HG02678 (cell line): ENCODE measurements at regions not wholly inside any gene's neighbourhood (a gene's known extent, or its start where the extent isn't known, plus 50 kb on each side); places are given as distances from the start of the nearest gene placed in this dataset.
"Not testable (repeated sequence)": the region's sequence is repeated elsewhere in the genome, so short reads cannot be mapped to it uniquely, and the experiment has no call there.

Source experiments
- ATAC-seq: cut with Tn5 transposase; IDR thresholded peaks from one replicate; pipeline ENCODE4 v1.9.1; 2021; ENCODE audit warnings: mild to moderate bottlenecking, moderate library complexity; ENCODE audit not compliant: unreplicated experiment

DNA sequence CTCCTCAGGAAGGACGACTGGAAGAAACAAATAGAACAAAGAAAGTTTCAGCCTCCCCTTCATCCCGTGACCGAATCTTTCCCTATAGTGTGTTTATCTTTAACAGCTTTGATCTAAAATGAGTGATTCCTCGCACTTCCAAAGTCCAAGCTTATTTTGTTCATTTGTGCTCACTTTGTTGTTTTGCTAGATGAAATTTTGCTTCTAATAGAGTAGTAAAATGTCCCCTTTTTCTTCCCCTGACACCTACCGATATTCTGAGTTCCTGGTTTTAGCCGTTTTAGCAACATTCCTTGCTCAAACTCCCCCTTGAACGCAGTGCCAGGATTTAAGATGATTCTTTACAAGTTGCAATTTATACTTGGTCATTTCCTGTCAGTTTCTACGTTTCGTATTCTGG lies 204.2 kb downstream of the FGF9 start:
- no peak for ATAC-seq

- no peak for ATAC-seq
Observed at GRCh38 chr13:21879263-21879914, 208.5 kb downstream of the FGF9 start.

DNA sequence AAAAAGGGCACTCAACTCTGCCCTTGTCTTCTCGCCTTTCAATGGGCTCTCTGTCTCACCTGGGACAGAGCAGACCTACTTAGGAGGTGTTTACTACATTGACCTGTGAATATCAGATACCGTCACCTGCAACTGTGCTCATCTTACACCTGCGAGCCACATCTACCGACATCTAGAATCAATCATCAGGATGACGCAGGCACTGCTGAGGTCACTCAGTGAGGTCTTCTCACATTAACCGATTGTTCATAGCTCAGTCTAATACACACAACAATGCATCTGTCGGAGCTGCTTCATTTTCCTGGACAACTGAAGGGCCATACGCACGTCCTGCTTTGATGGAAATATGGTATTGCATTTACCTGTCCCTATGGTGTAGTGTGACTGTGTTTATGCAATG lies 211.9 kb downstream of the FGF9 start:
- ATAC-seq = no peak

DNA sequence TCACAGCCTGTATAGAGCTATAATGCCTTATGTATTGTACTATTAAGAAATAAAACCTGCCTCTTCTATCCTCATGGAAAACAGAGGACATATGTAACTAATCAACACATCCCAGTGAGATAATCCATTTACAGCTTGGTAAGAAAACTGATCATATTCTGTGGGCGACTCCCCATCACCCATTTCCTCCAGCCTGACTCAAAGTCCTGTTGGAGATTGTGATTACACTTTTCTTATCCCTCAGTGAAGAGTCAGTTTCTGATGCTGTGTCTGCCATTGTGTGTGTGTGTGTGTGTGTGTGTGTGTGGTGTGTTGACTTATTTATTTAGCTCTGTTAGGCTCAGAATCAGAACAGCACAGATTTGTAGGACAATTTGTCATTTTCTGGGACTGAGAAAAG lies 212.8 kb downstream of the FGF9 start:
- no peak for ATAC-seq

DNA sequence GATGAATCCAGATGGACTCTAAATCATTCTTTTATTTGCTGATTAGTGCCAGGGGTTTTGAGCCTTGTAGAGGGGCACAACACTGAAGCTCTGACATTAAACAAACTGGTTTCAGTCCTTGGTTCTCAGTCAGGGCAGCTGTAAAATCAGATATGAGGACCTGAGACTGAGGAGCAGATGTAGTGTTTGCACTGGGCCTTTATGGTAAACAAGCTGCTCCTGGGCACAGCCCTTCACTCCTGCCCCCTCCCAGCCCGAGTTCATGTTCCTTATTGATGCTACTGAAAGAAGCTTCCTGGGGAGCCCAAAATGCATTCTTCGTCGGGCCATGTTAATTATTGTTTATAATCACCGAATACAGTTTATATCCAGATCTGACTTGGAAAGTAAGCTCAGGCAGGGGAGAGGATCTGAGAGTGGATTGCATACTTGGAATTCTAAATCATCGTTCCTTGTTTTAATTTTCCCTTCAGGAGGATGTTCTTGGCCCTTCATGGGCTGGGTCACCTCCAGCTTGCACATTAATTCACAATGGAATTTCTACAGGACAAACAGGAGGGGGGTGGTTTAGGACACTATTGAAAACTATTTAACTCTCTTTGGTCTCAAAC lies 213.5 kb downstream of the FGF9 start:
- no peak for ATAC-seq

- ATAC-seq = peak; percentile 70
Observed at GRCh38 chr13:21884965-21885567, 214.2 kb downstream of the FGF9 start.

- ATAC-seq = no peak
Observed at GRCh38 chr13:21885714-21886224, 214.9 kb downstream of the FGF9 start.

DNA sequence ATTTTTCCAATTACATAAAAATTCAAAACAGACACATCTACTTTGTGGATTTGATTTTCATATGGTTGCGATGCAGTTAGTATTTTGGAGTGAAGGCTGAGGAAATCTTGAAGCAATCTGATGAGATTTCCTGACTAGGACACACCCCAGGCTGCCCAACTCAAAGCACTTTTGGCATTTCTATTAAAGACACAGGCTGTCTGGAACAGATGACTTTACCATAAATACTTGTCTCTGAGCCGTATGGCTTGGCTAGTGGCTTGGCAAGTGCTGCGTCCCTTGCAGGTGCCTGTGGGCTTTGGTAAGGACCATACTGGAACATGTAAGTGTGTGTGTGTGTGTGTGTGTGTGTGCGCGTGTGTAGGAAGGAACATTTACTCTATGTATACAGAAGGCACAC lies 218.8 kb downstream of the FGF9 start:
- ATAC-seq = no peak

GRCh38 chr13:21890220-21890619 lies 219.3 kb downstream of the FGF9 start:
- ATAC-seq = not testable (repeated sequence)

DNA sequence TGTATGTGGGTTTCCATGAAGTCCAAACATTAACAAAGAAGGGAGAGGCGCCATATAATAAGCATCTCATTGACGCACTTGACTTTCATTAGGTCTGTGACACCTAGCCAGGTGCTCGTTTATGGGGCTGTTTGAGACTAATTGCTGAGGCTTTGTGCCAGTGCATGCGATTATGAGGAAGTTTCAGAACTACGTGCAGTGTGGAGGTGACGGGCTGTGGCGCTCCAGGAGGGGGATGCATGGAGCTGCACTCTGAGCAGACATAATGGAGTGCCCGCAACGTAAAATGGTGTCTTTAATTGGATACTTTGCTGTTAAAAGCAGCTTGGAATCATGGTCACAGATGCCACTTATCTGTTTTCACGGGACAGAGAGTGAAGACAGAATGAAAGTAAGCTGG lies 223.2 kb downstream of the FGF9 start:
- ATAC-seq = no peak

DNA sequence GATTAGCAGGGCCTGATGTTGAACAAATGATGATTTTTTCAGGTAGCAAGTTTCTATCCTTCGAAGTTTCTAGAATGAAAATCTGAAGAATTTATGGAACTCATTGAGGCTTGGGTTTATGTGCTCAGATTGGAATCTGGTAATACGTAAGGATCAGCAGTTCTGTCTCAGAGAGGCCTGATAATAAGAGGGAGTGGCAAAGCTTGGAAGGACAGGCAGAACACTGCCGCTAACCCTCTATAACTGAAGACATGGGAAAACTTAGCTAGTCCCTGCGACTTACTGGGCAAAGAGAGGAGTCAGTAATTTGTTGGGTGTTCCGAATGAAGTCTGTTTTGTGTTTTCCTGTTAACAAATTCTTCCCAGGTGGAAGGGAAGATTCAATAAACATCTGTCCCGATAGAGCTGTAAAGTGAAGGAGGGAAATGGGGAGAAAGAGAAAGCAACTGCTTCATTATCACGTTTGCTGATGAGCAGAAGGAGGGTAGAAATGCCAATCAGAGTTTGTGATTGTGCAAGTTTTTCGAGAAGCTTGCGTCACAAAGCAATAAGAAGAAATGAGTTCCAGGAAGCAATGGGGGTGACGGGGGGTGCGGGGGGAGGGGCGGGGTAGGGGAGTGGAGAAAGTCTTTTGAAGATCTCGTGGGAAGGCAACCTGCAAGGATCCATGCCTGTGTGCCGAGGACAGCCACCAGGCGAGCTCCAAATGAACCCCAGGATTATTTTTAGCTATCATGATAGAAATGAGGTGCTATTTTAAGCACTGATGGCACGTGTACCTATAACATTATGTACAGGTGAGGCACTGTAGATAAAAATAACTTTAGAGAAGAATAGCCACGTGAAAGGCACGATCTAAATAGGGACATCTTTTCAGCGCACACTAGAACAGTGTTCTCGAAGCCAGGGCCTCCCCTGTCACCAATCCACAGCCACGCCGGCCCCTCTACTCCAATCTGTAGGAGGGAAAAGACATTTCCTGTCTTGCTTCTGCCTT lies 224.1 kb downstream of the FGF9 start:
- ATAC-seq = no peak

DNA sequence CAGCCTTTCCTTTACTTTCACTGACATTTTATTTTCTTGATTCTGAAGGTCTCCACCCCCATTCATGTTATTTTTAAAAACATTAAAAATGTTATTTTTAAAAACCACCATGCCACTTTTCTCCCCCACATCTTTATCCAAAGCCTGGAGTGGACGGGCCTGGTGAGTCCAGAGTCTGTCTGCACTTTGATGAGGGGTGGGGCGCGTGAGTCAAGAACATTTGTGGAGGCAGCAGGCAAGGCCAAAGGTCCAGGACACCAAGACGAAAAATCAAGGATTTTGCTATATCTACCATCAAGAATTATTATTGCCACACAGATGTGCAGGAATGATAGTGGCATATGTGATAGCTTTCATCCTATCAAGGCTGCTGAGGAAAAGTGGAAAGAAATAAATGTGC lies 224.9 kb downstream of the FGF9 start:
- ATAC-seq = no peak

- no peak for ATAC-seq
Observed at GRCh38 chr13:21897161-21897560, 226.3 kb downstream of the FGF9 start.

- no peak for ATAC-seq
Observed at GRCh38 chr13:21898459-21898858, 227.6 kb downstream of the FGF9 start.

DNA sequence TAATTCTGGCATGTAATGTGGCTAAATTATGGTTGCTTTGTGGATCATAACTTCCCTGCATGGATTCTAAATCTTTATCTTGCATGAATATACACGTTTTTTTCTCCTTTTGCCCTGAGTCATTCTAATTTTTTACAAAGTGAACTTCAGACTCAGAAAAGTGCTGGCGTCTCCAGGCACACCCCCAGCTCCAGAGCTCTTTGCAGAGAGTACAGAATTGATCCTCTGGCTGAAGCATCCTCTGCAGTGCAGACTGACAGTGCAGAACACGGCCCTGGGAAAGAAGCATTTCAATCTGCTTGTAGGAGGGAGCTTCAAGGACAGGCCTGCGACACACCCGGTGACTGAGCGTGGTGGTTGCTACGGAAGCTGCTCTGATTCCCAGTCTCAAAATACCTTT lies 228.1 kb downstream of the FGF9 start:
- no peak for ATAC-seq

DNA sequence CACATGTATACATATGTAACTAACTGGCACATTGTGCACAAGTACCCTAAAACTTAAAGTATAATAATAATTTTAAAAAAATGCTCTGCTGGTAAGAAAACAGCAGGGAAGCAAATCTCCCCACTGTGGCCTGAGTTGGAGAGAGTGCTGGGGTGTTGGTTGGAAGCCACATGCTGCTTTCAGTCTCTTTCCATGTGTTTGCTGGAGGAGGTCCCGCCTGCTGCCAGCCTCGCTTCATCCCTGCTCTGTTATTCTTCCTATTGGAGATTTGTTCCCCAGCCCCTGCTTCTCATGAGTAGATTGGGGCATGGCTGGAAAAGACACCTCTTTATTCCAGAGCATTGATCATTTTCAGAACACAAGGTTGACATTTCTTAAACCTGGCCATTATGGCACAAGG lies 230.5 kb downstream of the FGF9 start:
- ATAC-seq = no peak

- ATAC-seq = no peak
Observed at GRCh38 chr13:21901811-21902708, 231.2 kb downstream of the FGF9 start.

DNA sequence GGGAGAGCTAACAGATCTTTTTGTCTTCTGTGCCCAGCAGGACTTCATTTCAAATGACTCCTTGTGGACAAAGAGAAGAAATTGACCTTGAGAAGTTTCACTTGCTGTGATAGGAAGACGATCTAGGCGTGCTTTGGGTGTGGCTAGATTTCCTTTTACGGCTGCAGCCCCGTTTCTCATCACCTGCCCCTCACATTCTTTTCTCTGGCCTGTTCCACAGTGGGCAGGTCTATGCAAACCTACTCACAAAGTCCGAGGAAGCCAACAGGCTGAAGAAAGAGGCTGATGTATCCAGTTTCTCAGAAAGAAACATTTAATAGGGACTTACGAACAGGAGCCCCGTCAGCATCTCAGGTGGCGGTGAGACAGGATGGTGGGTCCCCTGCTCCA lies 231.8 kb downstream of the FGF9 start:
- ATAC-seq = no peak

DNA sequence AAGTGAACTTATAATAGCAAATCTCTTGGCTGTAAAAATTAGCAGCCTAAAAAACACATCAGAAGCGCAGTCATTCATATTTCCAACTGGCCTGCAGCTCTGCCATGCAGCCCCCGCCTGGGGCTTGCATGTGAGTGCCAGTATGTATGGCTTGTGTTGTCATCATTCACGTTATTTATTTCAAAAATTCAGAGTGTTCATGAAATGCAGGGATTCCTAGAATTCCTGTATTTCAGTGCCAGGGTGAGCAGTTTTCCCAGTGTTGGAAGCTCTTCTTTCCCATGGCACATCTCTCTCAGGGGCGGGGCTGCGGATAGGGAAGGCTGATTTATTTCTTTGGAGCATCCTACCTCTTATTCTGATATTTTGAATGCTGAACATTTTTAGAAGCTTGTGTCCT lies 234.6 kb downstream of the FGF9 start:
- no peak for ATAC-seq

GRCh38 chr13:21909331-21909730 lies 238.5 kb downstream of the FGF9 start:
- ATAC-seq = no peak
